Stimulated activated CD4-positive, alpha-beta T cell treated with anti-CD3 and anti-CD28 coated beads, TNF-alpha, amount 100 ng/mL, for 24 hours (primary cell): ENCODE measurements at regions not wholly inside any gene's neighbourhood (a gene's known extent, or its start where the extent isn't known, plus 50 kb on each side); places are given as distances from the start of the nearest gene placed in this dataset.

ENCODE experiments used
- DNase-seq, 3 experiments: peaks; one replicate each; pipeline ENCODE4 v3.0.0-alpha.2; 2020; ENCODE audit warnings: low read depth in 3 of 3

DNA sequence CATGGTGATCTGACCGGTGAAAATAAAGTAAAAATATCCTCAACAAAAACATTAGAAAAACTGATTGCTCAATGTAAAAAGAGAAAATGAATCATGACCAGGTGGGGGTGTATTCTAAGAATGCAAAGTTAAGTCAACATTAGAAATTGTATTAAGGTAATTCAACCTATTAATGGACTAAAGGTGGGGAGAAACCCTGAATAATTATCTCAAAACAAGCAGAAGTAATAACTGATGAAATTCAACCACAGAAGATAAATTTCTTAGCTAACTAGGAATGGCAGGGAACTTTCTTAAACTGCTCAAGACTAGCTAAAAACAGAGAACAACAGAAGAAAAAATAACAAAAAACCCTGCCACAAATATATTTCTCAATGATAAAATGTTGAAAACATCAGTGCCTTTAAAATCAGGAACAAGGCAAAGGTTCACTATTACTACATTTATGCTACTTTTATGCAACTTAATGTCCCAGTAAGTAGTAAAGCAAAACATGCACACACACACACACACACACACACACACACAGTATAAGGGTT lies 204.4 kb upstream of the THBS1 start:
- no peak for DNase-seq

DNA sequence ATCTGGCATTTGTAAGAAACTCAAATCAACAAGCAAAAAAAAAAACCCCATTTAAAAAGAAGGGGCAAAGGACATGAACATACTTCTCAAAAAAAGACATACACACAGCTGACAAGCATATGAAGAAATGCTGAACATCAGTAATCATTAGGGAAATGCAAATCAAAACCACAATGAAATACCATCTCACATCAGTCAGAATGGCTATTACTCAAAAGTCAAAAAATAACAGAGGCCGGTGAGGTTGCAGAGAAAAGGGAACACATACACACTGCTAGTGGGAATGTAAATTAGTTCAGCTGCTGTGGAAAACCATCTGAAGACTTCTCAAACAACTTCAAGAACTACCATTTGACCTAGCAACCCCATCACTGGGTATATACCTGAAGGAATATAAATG lies 199.4 kb upstream of the THBS1 start:
- DNase-seq, result no peak

DNA sequence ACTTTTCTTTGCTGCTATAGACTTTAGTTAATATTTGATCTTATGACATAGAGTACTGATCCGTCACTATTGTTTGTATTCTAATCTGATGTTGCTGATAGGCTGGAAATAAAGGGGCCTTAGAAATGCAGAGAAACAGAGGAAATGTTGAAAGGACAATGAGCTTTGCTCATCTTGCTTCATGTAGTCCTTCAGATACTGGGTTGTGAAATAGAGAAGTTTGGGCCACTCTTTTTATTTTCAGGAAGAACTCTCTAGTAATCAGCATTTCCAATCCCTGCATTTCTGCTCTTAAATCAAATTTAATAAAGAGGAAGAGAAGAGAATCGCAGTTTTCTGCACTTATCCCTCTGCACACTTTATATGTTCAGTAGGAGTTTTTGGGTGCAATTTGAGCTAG lies 192.8 kb upstream of the THBS1 start:
- DNase-seq, result no peak

DNA sequence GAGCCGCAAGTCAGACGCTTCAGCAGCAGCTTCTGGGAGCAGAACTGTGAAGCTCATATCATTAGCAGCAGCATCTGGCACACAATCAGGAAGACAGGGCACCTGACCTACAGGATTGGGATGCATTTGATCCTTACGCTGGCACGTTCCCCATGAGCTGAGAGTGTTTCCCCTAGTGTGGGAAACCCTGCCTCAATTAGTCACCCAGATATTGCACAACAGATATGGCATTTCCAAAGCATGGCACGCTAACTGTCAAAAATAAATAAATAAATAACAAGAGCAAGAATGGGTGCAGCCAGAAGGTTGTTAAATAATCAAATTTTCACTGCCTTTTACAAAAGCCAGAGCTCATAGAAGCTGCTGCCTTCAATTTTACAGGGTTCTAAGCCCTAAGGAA lies 189.6 kb upstream of the THBS1 start:
- no peak for DNase-seq

DNA sequence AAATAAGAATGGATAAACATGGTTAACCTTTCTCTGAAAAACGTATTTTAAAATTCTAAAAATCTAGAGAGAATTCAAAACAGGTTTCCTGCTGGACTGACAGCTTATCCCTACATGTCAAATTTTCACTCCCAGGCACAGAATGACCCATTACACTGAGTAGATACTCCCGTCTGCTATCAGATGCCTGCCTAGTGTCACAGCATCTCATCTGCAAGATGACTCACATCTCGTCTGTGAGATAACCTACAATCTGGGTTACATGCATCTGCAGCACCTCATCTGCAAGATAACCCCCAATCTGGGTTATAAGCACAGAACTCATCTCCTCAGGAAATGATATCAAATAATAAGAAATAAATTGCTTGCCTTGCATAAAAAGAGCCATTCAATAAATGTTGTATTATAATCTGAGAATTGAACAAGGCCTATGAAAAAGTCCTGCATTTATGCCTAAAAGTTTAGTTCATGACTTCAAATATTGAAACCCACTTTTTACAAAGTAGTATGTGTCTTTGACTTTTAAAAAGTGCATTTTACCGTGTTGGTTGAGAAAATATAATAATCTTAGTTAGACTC lies 188.3 kb upstream of the THBS1 start:
- no peak for DNase-seq

DNA sequence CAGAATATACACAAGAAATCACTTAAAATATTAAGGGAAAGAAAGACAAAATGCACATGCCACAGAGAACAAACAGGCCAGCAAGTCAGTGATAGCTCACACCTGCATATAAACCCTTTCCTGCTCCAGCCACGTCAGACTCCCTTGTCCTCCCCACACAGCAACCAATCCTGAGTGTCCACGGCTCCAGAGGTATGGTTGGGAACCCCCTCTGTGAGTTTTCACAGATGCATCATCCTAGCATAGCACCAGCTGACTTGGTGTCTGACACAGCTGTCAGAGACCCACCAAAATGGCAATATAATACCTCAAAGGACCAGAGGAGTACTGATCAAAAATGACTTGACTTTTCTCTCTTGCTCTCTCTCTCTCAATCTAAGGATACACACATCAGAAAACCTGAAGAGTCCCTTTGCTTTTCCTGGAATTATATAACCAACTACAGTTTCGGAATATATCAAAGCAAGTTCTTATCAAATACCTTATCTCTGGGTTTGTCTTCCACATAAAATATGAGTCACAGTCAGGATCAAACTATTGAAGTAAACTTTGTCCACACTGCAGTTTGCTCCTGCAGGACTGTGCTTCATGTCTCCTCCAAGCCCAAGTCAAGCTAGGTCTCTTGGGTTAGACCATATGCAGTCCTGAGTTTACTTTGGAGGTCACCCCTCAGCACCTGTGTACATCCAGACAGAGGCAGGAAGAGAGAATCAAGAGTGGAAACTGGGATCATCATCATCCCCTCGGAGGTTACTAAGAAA lies 187.1 kb upstream of the THBS1 start:
- DNase-seq, result no peak

DNA sequence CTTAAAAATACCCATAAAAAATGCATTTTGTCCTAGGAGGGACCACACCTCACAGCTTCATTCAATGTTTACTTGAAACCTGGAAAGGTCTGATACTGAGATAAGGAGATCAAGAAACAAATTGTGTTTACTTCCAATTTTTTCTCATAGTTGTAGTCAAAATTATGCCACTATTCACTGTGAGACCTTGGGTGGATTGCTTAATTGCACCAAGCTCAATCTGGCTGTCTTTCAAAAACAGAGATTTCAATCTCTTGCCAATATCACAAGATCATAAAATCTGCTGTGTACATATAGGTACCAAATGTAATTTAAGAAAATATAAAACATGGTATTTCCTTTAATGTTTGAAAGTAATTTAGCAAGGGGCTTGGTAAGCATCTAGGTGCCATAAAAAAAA lies 186.4 kb upstream of the THBS1 start:
- no peak for DNase-seq

DNA sequence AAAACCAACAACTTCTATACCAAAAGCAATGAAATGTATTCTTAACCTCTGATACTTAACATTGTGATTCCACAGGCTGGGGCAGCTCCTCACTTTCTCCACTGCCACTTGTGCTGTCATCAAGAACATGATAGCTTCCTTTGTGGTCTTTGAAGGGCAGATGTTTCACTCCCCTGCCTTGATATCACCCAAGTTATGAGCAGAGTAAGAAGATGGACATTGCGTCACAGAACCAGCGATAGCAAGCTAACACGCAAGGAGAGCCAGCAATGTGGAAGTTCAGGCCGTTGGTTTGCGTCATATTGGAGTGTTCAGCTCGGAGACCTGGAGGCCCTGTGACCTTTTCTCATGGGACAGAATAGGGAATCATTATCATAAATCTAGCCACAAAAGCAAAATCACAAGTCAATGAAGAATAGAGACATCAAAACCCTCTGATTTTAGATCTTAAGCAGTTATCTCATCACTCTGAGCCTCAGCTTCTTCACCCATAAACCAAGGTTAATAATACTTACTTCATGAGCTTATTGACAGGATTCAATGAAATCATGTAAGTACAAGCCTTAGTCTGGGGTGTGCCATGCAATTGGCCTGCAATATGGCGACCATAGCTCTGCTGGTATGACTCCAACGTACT lies 183.8 kb upstream of the THBS1 start:
- DNase-seq, result no peak

DNA sequence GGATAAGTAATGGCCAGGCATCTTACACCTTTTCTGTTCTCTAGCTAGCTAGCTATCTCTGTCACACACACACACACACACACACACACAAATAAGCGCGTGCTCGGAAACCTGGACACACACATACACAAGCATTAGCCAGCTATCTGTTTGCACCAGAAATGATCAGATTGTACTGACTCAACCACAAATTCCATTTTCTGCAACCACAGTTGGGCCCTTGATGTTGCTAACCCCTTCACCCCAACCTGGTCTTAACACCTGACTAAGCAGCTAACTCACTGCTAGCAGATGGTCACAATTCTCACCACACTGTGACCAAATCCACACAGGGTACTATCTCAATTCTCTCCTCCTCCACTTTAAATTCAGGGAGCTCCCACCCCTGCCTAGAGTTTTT lies 183.0 kb upstream of the THBS1 start:
- DNase-seq, result no peak

DNA sequence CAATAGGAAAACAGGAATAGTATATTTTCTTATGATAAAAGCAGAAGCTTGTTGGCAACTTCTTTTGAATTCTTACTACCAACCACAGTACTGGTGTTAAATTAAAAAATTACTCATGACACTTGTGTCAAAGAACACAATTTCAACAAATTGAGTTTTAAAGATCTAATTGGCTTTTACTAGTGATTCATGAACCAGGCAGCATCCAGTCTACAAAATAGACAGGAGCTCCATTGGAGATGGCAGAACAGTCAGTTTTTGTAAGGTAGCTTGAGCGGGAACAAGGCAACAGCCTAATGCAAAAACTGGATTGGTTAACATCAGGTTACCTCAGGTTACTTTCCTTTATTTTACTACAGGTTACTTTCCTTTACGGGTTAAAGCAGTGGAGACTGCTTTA lies 181.3 kb upstream of the THBS1 start:
- no peak for DNase-seq

DNA sequence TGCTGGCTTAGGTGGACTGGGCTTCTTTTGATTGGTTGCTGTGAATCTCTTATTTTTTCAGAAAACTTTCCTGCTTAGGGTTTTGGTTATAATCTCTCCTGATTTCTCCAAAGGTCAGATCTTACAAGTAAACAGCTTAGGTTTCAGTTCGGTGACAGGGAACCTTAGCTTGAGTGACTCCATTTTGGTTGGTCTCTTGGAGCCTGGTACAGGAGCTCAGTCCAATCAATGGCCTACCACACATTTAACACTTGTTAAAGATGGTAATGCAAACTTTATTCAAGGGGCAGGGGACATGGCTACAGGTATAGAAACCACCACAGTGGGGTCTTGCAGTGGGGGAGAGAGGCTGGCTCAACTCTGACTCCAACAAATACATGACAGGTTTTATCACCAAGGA lies 180.9 kb upstream of the THBS1 start:
- no peak for DNase-seq

DNA sequence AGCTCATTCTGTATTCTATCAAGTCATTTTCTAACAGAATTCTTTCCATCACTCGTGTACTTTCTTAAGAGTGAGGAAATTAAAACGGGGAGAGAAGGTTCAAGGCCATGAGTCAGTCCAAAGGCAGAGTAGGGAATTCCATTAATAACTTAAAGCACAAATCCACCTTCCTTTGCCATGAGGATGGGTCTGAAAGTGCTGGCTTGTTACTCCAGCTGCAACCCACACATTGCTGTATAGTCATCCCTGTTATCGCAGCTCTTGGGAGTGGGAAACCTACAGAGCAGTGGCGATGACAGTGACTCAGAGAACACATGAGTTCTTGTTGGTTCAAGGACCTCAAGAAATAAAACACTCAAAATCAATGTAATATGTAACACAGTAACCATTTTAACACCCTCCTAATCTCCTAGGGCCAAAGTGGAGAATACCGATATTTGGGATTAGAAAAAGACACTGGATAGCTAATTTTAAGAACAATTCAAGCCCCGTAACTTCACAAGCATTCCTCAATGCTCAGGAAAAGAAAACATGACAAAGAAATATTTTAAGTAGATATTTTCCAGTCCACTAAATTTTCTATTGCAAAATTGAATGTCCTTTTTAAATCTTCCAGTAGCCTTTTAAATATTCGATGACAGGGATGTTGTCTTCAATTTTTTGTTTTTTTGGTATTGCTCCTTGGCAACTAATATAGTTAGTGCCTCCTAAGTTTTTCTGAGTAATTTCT lies 179.9 kb upstream of the THBS1 start:
- no peak for DNase-seq

DNA sequence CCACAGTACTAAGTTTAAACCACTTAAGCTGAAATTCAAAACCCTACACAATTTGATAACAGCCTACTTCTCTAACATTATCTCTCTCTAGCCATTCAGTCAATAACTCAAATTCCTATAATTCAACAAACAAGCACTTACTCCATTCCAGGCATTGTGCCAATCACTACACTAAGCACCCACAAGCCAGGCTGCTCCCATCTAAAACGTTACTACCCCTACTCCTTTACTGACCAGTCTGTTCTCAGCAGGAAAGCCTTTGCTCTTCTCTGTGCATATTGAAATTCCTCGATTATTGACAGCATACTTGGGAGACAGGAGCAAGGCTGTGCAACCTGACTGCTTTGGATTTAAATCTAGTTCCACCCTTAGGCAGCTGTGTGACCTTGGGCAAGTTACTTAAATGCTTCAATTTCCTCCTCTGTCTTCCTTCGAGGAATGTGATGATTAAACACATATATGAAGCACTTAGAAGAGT lies 177.2 kb upstream of the THBS1 start:
- DNase-seq, result no peak

DNA sequence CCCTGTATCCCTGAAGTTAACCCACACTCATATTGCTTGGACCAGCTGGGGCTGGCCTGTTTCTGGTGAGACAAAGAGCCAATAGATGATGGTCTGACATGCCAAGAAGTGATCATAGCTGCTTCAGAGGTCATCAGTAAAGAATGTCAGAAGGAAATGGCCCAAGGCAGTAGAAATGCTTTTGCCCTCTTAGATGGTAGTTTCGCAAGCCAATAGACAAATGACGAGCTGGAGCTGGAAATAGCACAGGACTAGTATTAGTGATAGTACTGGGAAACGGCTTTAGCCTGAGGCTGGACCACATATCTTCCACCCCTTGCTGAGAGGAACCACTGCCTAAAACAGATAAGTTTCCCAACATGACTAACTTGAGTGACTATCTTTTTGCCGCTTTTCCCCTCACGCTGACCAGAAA lies 176.1 kb upstream of the THBS1 start:
- no peak for DNase-seq

DNA sequence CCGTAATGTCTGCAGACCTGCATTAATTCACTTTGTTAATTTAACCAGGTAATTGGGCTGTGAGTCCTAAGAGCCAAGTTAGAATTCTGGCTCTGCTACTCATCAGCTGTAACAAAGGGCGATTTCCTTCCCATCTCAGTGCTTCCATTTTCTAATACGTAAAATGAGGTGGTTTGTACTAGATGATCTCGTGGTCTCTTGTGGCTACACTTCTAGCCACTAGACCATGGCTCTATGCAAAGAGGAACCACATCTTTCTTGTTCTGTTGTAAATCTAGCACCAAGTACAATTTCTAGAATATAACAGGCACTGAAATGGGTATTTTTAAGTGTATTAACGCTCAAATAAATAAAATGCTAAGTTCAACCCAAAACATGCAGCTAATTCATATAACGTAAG lies 174.4 kb upstream of the THBS1 start:
- DNase-seq, result no peak

DNA sequence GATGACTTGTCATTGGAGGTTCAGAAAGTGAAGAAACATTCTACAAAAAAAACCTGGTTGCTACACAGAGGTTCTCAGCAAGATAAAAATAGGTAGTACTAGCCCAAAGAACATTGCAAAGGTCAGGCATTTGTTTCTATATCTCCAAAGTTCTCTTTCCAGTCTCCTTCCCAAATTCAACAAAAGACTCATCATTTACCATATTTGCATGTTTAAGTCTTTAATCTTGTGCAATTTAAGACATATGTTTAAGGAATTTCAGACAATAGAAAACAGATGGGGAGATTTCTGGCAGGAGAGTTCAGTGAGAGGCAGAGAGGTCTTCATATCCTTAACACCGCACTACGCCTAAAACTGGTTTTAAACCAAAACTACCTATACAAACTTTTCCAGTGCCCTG lies 173.8 kb upstream of the THBS1 start:
- DNase-seq, result no peak

DNA sequence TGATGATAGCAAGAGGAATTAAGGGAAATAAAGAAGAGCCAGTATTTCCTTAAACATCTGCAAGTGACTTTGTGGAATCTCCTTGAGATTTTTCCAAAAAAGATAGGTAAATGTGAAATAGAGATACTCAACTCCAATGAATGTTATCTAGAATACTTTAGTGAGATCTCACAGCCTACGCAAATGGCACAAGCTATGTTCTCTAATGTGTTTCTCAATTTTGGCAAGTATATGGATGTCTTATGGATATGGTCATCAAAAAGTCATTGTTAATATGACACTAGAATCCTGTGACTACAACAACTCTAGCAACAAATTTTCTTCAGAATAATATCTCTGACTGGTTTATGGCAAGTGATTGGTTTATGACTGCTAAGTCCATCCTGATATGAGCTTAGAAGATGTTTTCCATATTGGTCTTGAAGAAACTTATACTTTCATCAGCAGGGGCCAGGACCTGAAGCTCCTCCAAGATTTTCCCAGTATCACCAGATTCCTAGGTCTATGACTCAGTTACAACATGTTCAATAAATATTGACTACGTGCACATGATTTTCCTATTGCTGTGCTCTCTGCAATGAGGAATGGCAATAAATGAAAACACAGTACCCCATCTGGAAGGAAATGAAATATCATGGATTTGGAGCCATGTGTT lies 170.9 kb upstream of the THBS1 start:
- no peak for DNase-seq

DNA sequence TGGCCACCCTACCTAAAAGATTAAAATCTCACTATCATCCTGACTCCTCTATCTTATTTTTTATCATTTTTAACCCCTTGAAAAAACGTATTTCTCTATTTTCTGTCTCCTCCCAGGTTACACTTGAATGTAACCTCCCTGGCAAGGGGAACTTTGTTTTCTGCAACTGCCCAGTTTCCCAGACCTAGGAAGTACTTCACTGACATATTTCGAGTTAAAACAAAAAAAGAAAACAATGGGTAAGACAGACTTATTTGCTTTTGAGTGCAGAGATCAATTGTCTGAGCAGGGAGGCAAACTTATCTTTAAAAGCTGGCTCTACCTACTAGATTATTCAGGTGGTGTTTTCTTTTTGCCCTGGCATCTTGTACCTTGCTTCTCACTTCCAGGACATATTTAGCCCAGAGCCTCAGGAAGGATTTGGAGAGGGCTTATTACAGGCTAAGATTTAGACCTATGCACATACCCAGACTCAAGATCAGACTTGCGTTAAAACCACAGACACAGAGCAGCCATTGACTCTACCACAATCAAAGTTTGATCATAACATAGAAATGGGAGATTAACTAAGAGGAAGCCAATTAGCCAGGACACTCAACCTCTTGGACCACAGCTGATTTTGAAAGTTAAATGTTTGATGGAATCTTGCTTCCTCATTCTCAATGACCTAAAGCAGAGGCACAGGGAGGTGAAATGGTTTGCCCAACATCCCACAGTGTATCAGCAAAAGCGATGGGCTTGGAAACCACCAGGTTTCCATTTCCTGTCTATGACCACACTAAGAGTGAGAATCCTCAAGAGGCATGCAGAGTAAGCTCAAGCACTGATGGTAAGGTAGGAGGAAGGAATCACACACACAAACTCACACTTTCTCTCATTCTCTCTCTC lies 169.5 kb upstream of the THBS1 start:
- no peak for DNase-seq

DNA sequence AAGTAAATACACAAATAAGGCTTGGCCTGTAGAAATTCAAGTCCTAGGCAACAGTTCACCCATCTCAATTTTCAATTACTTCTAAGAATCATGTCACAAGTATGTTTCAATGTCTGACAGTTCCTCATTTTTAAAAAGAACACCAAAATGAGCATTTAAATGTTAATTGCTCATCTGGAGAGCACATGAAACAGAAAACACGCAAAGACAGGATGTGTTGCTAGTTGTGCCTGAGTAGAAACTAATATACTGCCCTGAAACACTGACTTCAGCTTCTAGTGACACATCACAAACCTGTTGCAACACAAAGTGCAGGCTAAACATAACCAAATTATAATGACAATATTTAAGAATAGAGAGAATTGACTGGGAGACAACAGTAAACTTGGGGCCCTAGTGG lies 167.3 kb upstream of the THBS1 start:
- DNase-seq, result no peak

DNA sequence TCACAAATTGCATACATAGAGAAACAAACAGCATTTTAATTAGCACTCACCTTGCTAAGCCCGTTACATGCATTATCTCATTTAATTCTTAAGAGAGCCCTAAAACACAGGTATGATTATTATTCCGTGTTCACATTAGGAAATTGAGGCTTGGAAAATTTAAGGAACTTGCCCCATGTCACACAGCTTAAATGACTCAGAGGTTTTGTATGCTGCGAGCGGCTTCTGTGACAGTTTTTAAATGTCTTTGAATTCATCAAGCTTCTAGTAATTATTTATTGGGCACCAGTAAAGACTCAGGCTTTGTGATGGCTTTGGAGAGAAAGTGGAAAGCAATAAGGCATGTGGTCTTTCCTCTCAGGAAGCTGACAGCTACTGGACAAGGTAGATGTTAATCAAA lies 166.7 kb upstream of the THBS1 start:
- DNase-seq, result no peak

DNA sequence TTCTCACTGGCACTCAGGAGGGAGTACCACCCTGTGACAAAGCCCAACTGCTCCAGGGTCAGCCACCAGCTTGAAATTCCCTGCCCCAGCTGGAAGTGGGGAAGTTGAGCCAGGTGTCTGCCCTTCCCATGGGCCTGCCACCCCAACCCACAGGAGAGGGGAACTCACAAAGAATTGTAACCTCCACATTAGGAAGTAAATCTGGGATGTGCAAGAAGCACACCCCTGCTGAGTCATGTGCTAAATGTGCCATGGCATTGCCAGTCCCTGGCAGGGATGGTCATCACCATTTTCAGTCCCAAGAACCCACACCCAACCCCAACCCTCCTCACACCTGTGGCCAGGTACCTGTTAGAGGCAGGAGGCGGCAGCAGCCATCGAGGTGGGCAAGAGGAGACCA lies 165.2 kb upstream of the THBS1 start:
- no peak for DNase-seq
